Transverse colon (tissue), 4 donors: ENCODE measurements at regions not wholly inside any gene's neighbourhood (a gene's known extent, or its start where the extent isn't known, plus 50 kb on each side); places are given as distances from the start of the nearest gene placed in this dataset.

Experiments
- DNase-seq: peaks from one replicate; pipeline ENCODE4 v3.0.0-alpha.2; 2019
- H3K27ac ChIP-seq, 4 donors: fragments of 200-600 bp; sonication (generic); 2 replicates each; pipeline ENCODE4 v1.5.1; 2016 to 2018; ENCODE audit warnings: inconsistent platforms in 4 of 4
- H3K27me3 ChIP-seq: fragments of 200-600 bp; sonication (generic); 2 replicates; pipeline ENCODE4 v1.5.1; 2017; ENCODE audit warnings: inconsistent platforms
- H3K36me3 ChIP-seq, 4 donors: fragments of 200-600 bp; sonication (generic); 2 replicates each; pipeline ENCODE4 v1.5.1; 2017 to 2019; ENCODE audit warnings: inconsistent platforms in 4 of 4
- H3K4me1 ChIP-seq, 4 donors: fragments of 200-600 bp; sonication (generic); 2 replicates each; pipeline ENCODE4 v1.5.1; 2017 to 2020; ENCODE audit warnings: inconsistent platforms in 4 of 4
- H3K4me3 ChIP-seq, 4 donors: fragments of 200-600 bp; sonication (generic); 1 replicate in 1 of 4; 2 replicates in 3 of 4; pipeline versions ENCODE4 v1.5.1 to v1.6.1; 2017 to 2019; ENCODE audit warnings: inconsistent platforms in 4 of 4
- H3K9me3 ChIP-seq, 2 donors: fragments of 200-600 bp; sonication (generic); 2 replicates each; pipeline ENCODE4 v1.5.1; 2017 to 2019; ENCODE audit warnings: inconsistent platforms in 2 of 2
- CTCF ChIP-seq, 5 experiments: fragments of 200-600 bp in 3 of 5; fragments of 450-650 bp in 2 of 5; sonication (generic) in 3 of 5; IDR thresholded peaks; 1 replicate in 2 of 5; 2 replicates in 3 of 5; pipeline ENCODE4 v1.5.1; 2016 to 2017; ENCODE audit warnings: antibody characterized with exemption in 5 of 5, inconsistent platforms in 3 of 5, mild to moderate bottlenecking in 2 of 5, moderate library complexity in 1 of 5
- EP300 ChIP-seq: sonication (generic); formaldehyde crosslinking; IDR thresholded peaks from one replicate; pipeline ENCODE4 v1.6.1; 2017; ENCODE audit warnings: antibody characterized with exemption, low read depth
- POLR2A ChIP-seq: fragments of 450-650 bp; IDR thresholded peaks from one replicate; pipeline ENCODE4 v1.6.1; 2016; ENCODE audit warnings: antibody characterized with exemption, mild to moderate bottlenecking, moderate library complexity
- POLR2AphosphoS5 ChIP-seq, 3 donors: sonication (generic); formaldehyde crosslinking; IDR thresholded peaks; one replicate each; pipeline ENCODE4 v1.6.1; 2016; ENCODE audit warnings: antibody characterized with exemption in 3 of 3
- WGBS, 2 donors: methylation state at CpG; one replicate each; pipeline ENCODE4 v1.1.5; 2018; ENCODE audit warnings: low coverage in 1 of 2; 5-methylcytosine and 5-hydroxymethylcytosine counted together
- in situ Hi-C, 4 donors: fragments of 200-750 bp; cut with MboI; loops; one replicate each; pipeline versions ENCODE4 v1.15.0 to v1.15.1; 2017; ENCODE audit warnings: low sequenced_read_pairs in 3 of 4, low pct_ligation_motif_present in 1 of 4, low pct_unique_long_range_greater_than_20kb in 1 of 4
- intact Hi-C: fragments of 100-400 bp; cut with DNase I; formaldehyde crosslinking; loops from one replicate; pipeline ENCODE4 v1.15.1; 2023; ENCODE audit warnings: low total_unique reads

DNA sequence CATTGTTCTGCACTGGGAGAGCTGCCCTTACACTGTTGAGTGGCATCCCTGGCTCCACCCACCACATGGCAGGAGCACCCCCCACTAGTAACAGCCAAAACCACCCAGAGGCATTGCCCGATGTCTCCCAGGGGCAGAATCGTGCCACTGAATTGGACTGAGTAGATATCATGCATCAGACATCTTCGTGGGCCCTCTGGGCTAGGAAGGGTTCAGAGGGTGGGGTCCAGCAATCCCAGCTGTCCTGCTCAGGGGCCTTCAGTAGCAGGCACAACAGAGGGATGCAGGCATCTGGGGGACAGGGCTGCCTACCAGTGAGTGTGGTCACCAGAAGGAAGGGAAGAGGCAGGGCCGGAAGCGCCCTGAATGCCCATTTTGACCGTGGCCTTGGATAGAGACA lies 119.7 kb upstream of the PPP2R2D start:
- no peak for DNase-seq
- in situ Hi-C loops (loop anchor here in 2 of 4 donors (25.0 kb wide), 1 partner anchor 1594 kb away; no protein-coding TSS in a partner anchor), intact Hi-C loops (no loop called here)
- Histone ChIP-seq H3K4me3 (no peak overlapping the region), H3K27ac (no peak overlapping the region), H3K4me1 (no peaks in the 10 kb centered on the region), H3K36me3 (no peaks in the 10 kb centered on the region), H3K9me3 (peaks cover 9 to 20% of the 10 kb centered on the region in 2 donors), H3K27me3 (no peaks in the 10 kb centered on the region)
- 96 to 100% methylated on average over 3 to 5 of the region's 6 CpGs for WGBS, 2 donors
- no peak for TF ChIP-seq EP300
- TF ChIP-seq CTCF (IDR thresholded peaks at IDR 0.05): no peak
- TF ChIP-seq POLR2AphosphoS5 (IDR thresholded peaks at IDR 0.05): no peak
- TF ChIP-seq POLR2A: no peak

DNA sequence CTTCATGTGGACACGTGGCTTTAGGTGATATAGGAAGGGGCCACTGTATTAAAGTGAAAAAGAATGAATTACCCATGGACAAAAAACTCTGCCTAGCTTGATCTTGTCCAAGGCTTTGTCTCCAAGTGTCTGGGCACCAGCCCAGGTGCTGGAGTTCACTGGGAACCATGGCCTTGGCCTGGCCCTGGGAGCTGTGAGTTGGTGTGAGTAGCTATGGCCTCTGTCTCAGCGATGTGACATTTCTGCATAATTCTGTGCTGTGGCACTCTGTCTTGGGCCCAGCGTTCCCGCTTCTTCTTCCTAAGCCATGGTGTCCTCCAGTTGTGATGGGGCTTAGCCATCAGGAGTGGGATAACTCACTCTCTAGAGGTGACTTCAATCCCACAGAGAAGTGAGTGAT lies 119.0 kb upstream of the PPP2R2D start:
- peaks cover 9 to 15% of the 10 kb centered on the region in 2 donors for H3K9me3 ChIP-seq
- H3K27me3 ChIP-seq: no peaks in the 10 kb centered on the region
- no peak for TF ChIP-seq EP300
- TF ChIP-seq CTCF (IDR thresholded peaks at IDR 0.05): no peak
- no peak for TF ChIP-seq POLR2A
- TF ChIP-seq POLR2AphosphoS5 (IDR thresholded peaks at IDR 0.05): no peak
- intact Hi-C loops (no loop called here), in situ Hi-C loops (loop anchor here in 2 of 4 donors (25.0 kb wide), 1 partner anchor 1594 kb away; no protein-coding TSS in a partner anchor)
- no peak overlapping the region for H3K27ac ChIP-seq
- H3K36me3 ChIP-seq: no peaks in the 10 kb centered on the region
- no peak overlapping the region for H3K4me3 ChIP-seq
- DNase-seq: no peak
- H3K4me1 ChIP-seq: no peaks in the 10 kb centered on the region
- 79% methylated on average over 4 of the region's 4 CpGs; no CpG with 5 or more reads in 1 of the 2 donors for WGBS, 2 donors

DNA sequence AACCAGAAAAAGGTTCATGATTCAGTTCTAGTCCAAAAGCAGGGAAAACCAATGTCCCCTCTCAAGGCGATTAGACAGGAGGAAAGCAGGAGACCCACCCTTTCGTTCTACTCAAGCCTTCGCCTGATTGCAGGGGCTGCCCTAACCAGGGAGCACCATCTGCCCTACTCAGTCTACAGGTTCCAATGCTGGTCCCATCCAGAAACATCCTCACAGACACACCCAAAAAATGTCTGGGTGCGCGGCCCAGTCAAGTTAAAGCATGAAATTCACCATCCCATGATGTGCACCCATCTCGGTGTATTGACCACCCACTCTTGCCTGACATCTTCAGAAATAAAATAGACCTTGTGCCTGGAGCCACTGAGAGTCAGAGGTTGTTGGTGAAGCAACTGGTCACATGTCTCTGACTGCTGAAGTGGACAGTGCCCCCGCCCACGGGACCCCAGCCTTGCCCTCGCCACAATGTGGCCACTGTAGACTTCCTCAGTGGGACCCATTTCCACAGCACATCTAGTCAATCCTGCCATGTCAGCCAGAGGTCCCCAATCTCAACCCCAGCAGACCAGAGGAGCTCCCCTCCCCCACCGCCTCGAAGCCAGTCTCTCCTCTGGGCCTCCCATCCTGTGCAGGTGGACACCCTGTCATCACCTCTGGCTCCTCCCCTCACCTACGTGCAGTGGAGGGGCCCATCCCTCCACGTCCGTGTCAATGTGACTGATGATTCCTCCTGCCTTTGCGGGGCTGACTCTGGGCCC lies 116.3 kb upstream of the PPP2R2D start:
- Histone ChIP-seq H3K27me3 (no peaks in the 10 kb centered on the region), H3K27ac (no peak overlapping the region), H3K4me3 (no peak overlapping the region), H3K9me3 (no peaks in the 10 kb centered on the region), H3K4me1 (no peaks in the 10 kb centered on the region), H3K36me3 (no peaks in the 10 kb centered on the region)
- TF ChIP-seq EP300: no peak
- no peak for TF ChIP-seq POLR2AphosphoS5 (IDR thresholded peaks at IDR 0.05)
- TF ChIP-seq POLR2A: no peak
- no peak for TF ChIP-seq CTCF (IDR thresholded peaks at IDR 0.05)
- 84 to 85% methylated on average over 2 to 15 of the region's 15 CpGs for WGBS, 2 donors
- in situ Hi-C loops (loop anchor here in 2 of 4 donors (25.0 kb wide), 1 partner anchor 1597 kb away; no protein-coding TSS in a partner anchor), intact Hi-C loops (no loop called here)
- no peak for DNase-seq

DNA sequence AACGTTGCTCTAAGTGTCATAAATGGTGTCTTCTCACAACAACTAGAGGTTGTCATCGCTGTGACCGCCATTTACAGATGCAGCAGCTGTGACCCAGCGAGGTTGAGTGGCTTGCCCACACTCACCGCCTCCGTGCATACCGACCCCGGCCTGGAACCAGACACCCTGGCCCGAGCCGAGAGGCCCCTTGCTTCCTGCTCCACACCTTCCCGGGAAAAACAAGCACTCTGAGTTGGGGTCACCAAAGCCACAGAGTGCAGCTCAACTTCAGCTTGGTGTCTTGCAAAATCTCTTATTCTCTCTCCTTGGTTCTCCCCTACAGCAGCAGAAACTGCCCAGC lies 115.7 kb upstream of the PPP2R2D start:
- TF ChIP-seq POLR2AphosphoS5 (IDR thresholded peaks at IDR 0.05): no peak
- TF ChIP-seq CTCF (IDR thresholded peaks at IDR 0.05): no peak
- no peak for TF ChIP-seq POLR2A
- TF ChIP-seq EP300: no peak
- Histone ChIP-seq H3K9me3 (no peaks in the 10 kb centered on the region), H3K27ac (no peak overlapping the region), H3K27me3 (no peaks in the 10 kb centered on the region), H3K36me3 (no peaks in the 10 kb centered on the region), H3K4me3 (no peak overlapping the region), H3K4me1 (no peaks in the 10 kb centered on the region)
- no peak for DNase-seq
- WGBS, 2 donors: 88% methylated on average over 11 of the region's 11 CpGs; no CpG with 5 or more reads in 1 of the 2 donors
- intact Hi-C loops: no loop called here
- in situ Hi-C loops: loop anchor here in 2 of 4 donors (25.0 kb wide), 1 partner anchor 1598 kb away; no protein-coding TSS in a partner anchor
